Spleen (tissue), 11 donors: ENCODE measurements at regions not wholly inside any gene's neighbourhood (a gene's known extent, or its start where the extent isn't known, plus 50 kb on each side); places are given as distances from the start of the nearest gene placed in this dataset.

Source experiments
- DNase-seq: peaks from one replicate; pipeline ENCODE4 v3.0.0-alpha.2; 2020
- H3K27ac ChIP-seq, 8 donors: fragments of 200-600 bp; sonication (generic) in 7 of 8; 1 replicate in 4 of 8; 2 replicates in 4 of 8; pipeline versions ENCODE4 v1.5.0 to v1.8.0; 2016 to 2021; ENCODE audit warnings: inconsistent platforms in 4 of 8, mild to moderate bottlenecking in 4 of 8, moderate library complexity in 1 of 8
- H3K27me3 ChIP-seq, 7 donors: fragments of 200-600 bp; sonication (generic) in 6 of 7; replicated peaks in 1 of 7; 1 replicate in 4 of 7; 2 replicates in 3 of 7; pipeline versions ENCODE4 v1.5.0 to v1.8.0; 2016 to 2021; ENCODE audit warnings: inconsistent platforms in 3 of 7, mild to moderate bottlenecking in 1 of 7
- H3K36me3 ChIP-seq, 6 donors: fragments of 200-600 bp; sonication (generic) in 5 of 6; 1 replicate in 4 of 6; 2 replicates in 2 of 6; pipeline versions ENCODE4 v1.5.0 to v1.8.0; 2016 to 2021; ENCODE audit warnings: inconsistent platforms in 2 of 6
- H3K4me1 ChIP-seq, 6 donors: fragments of 200-600 bp; sonication (generic) in 5 of 6; 1 replicate in 3 of 6; 2 replicates in 3 of 6; pipeline versions ENCODE4 v1.5.0 to v1.8.0; 2016 to 2021; ENCODE audit warnings: inconsistent platforms in 3 of 6
- H3K4me3 ChIP-seq, 8 donors: fragments of 200-600 bp; sonication (generic) in 7 of 8; 1 replicate in 4 of 8; 2 replicates in 4 of 8; pipeline versions ENCODE4 v1.5.0 to v1.8.0; 2016 to 2021; ENCODE audit warnings: inconsistent platforms in 4 of 8, mild to moderate bottlenecking in 4 of 8, moderate library complexity in 2 of 8
- H3K9me3 ChIP-seq, 8 donors: fragments of 200-600 bp; sonication (generic) in 7 of 8; 1 replicate in 4 of 8; 2 replicates in 4 of 8; pipeline versions ENCODE4 v1.5.0 to v1.8.0; 2016 to 2021; ENCODE audit warnings: inconsistent platforms in 4 of 8
- POLR2A ChIP-seq, 3 donors: fragments of 450-650 bp; IDR thresholded peaks; one replicate each; pipeline ENCODE4 v1.5.1; 2017; ENCODE audit warnings: antibody characterized with exemption in 3 of 3, mild to moderate bottlenecking in 1 of 3
- POLR2AphosphoS5 ChIP-seq, 3 donors: sonication (generic); formaldehyde crosslinking; IDR thresholded peaks; one replicate each; pipeline ENCODE4 v1.5.1; 2017; ENCODE audit warnings: antibody characterized with exemption in 3 of 3
- WGBS, 5 donors: extraction: QIAGEN DNeasy Blood & Tissue Kit in 3 of 5; methylation state at CpG; one replicate each; pipeline versions ENCODE4 v1.1.5 to v1.1.7; 2013 to 2018; 5-methylcytosine and 5-hydroxymethylcytosine counted together
- intact Hi-C: fragments of 100-400 bp; cut with DNase I; formaldehyde crosslinking; loops from one replicate; pipeline ENCODE4 v1.15.0; 2023; ENCODE audit warnings: low total_unique reads
- TF ChIP-seq, protein P1 (sequence below), 11 experiments: fragments of 200-600 bp in 7 of 11; fragments of 450-650 bp in 4 of 11; sonication (generic) in 4 of 11; IDR thresholded peaks in 8 of 11; conservative IDR thresholded peaks in 3 of 11; 1 replicate in 7 of 11; 2 replicates in 4 of 11; pipeline versions ENCODE4 v1.4.0 to v1.8.0; 2016 to 2021; ENCODE audit warnings: antibody characterized with exemption in 11 of 11, inconsistent platforms in 4 of 11, mild to moderate bottlenecking in 1 of 11
- donor health status: healthy with polysubstance abuse.
- donor health status: DM: no; HTN: no; CAD: no; lungs with moderate emphysema.
- donor health status: DM: no; HTN: no; CAD: no.
- donor health status: Bipolar disorder and iron deficiency.
- donor health status: healthy.
- donor health status: DM: no; HTN: no; CAD: no.
- donor health status: DM: yes; HTN: yes; CAD: no.

DNA sequence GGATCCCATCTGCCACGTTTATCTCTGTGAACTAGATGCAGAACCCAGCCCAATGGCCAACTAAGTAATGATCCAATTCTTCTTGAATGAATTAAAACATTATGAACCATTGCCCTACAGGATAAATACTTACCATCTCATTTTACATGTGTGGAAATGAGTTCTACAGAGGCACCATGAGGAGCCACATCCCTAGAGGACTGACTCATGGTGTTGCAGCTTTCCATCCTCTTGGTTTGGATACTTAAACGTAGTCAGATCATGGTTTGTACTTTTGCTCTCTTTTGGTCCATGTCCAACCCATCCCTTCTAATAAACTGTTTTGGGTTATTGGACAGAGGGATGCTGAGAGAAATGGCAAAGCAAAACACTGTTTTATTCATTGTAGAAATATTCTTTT is 484.8 kb downstream of the EBF1 start:
- H3K36me3 ChIP-seq, result no peaks in the 10 kb centered on the region
- no peak for TF ChIP-seq POLR2A (IDR thresholded peaks at IDR 0.05)
- TF ChIP-seq POLR2AphosphoS5 (IDR thresholded peaks at IDR 0.05), result no peak
- TF ChIP-seq, protein P1, sequence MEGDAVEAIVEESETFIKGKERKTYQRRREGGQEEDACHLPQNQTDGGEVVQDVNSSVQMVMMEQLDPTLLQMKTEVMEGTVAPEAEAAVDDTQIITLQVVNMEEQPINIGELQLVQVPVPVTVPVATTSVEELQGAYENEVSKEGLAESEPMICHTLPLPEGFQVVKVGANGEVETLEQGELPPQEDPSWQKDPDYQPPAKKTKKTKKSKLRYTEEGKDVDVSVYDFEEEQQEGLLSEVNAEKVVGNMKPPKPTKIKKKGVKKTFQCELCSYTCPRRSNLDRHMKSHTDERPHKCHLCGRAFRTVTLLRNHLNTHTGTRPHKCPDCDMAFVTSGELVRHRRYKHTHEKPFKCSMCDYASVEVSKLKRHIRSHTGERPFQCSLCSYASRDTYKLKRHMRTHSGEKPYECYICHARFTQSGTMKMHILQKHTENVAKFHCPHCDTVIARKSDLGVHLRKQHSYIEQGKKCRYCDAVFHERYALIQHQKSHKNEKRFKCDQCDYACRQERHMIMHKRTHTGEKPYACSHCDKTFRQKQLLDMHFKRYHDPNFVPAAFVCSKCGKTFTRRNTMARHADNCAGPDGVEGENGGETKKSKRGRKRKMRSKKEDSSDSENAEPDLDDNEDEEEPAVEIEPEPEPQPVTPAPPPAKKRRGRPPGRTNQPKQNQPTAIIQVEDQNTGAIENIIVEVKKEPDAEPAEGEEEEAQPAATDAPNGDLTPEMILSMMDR (IDR thresholded peaks at IDR 0.05 in 8 of 11, conservative IDR thresholded peaks at IDR 0.05 in 3 of 11), result no peak
- WGBS, 5 donors, result 68 to 85% (median 75%) methylated on average over 2 of the region's 2 CpGs
- no peak for DNase-seq
- H3K9me3 ChIP-seq, result no peaks in the 10 kb centered on the region
- no peaks in the 10 kb centered on the region for H3K27me3 ChIP-seq
- H3K4me3 ChIP-seq, result no peak overlapping the region
- no peak overlapping the region for H3K27ac ChIP-seq
- no peaks in the 10 kb centered on the region for H3K4me1 ChIP-seq
- intact Hi-C loops, result no loop called here

DNA sequence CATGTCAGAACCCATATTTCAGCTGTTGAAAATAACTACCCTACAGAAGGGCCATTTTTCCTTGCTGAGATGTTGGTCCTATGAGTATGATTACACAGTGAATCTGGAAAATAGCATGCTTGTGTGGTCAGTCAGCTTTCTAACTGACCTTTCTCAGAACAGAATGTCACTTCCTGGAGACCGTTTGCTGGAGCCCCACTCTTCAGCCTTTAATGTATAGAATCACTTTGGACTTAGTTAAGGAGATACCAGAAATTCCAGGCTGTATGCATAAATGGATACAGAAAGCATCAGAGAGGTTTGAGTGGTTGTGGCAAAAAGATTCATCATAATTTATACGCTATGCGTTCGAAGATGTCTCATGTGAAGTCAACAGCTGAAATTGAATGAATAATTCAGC is 488.1 kb downstream of the EBF1 start:
- TF ChIP-seq POLR2AphosphoS5 (IDR thresholded peaks at IDR 0.05) (no peak), POLR2A (IDR thresholded peaks at IDR 0.05) (no peak)
- TF ChIP-seq, protein P1 (IDR thresholded peaks at IDR 0.05 in 8 of 11, conservative IDR thresholded peaks at IDR 0.05 in 3 of 11), result no peak
- Histone ChIP-seq H3K4me3 (no peak overlapping the region), H3K27me3 (no peaks in the 10 kb centered on the region), H3K27ac (no peak overlapping the region), H3K9me3 (no peaks in the 10 kb centered on the region), H3K36me3 (no peaks in the 10 kb centered on the region), H3K4me1 (no peaks in the 10 kb centered on the region)
- WGBS, 5 donors, result 80 to 87% (median 85%) methylated on average over 4 of the region's 4 CpGs
- intact Hi-C loops, result no loop called here
- DNase-seq, result no peak

DNA sequence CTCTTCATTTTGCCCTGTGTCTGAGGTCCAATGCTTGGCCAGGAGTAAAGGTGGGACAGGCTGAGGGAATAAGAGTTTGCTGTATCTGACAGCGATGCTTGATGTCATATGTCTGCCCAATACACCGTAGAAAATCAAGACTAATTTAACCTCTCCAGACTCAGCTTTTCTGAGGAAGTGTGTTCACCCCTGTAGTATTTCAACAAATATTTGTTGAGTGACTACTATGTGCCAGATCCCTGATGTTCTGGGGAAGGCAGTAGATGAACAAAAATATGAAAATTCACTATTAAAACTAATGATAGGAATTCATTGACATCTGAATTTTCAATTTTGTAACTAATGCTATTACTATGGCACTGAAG is 489.7 kb downstream of the EBF1 start:
- H3K27me3 ChIP-seq, result no peaks in the 10 kb centered on the region
- TF ChIP-seq POLR2AphosphoS5 (IDR thresholded peaks at IDR 0.05) (no peak), POLR2A (IDR thresholded peaks at IDR 0.05) (no peak)
- no peaks in the 10 kb centered on the region for H3K36me3 ChIP-seq
- no peak overlapping the region for H3K27ac ChIP-seq
- no peak overlapping the region for H3K4me3 ChIP-seq
- intact Hi-C loops, result no loop called here
- WGBS, 5 donors, result 88 to 98% (median 96%) methylated on average over 2 of the region's 2 CpGs
- DNase-seq, result no peak
- H3K4me1 ChIP-seq, result no peaks in the 10 kb centered on the region
- peaks cover 0 to 4% (median 0%) of the 10 kb centered on the region in 8 donors for H3K9me3 ChIP-seq

DNA sequence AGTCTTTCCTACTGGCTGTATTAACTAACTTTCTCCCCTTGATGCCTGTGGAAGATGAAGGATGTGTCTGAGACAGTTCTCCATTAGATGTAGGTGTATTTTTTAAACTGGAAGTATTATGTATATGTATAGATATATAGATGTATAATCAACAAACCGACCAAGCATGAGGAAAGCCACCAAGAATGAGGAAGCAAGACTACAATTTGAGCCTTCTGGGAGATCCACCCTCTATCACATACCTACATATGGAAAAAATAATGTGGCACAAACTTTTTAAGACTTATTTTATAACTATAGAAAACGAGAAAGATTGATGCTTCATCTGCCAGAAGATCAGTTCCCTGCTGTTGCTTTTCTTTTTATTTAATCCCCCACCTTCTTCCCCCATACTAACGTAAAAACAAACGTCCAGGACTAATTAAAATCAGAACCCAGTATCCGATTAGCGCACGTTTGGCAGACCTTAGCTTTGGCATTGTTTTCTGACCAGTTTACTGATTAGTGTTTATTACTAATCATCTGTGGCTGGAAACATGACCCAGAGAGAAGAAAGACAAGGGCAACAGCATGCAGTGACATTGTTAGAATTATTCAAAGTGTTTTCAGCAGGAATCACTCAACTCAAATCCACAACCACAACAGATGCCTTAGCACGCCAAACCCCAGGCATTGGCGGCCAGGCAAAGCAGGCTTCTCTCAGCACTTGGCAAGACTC is 490.2 kb downstream of the EBF1 start:
- Histone ChIP-seq H3K9me3 (peaks cover 0 to 4% (median 0%) of the 10 kb centered on the region in 8 donors), H3K4me3 (no peak overlapping the region), H3K27ac (no peak overlapping the region), H3K27me3 (no peaks in the 10 kb centered on the region), H3K4me1 (no peaks in the 10 kb centered on the region), H3K36me3 (no peaks in the 10 kb centered on the region)
- 72 to 83% (median 80%) methylated on average over 9 of the region's 9 CpGs for WGBS, 5 donors
- no peak for DNase-seq
- TF ChIP-seq POLR2AphosphoS5 (IDR thresholded peaks at IDR 0.05) (no peak), POLR2A (IDR thresholded peaks at IDR 0.05) (no peak)
- TF ChIP-seq, protein P1 (IDR thresholded peaks at IDR 0.05 in 8 of 11, conservative IDR thresholded peaks at IDR 0.05 in 3 of 11), result no peak
- intact Hi-C loops, result no loop called here
